KOPT-K1 (cell line): ENCODE measurements at regions not wholly inside any gene's neighbourhood (a gene's known extent, or its start where the extent isn't known, plus 50 kb on each side); places are given as distances from the start of the nearest gene placed in this dataset.

ENCODE experiments used
- H3K27ac ChIP-seq: fragments of 200-600 bp; sonication (generic); 2 replicates; pipeline ENCODE4 v1.5.1; 2016; ENCODE audit warnings: antibody characterized with exemption, mild to moderate bottlenecking, low read depth, low read length; ENCODE audit not compliant: poor library complexity, severe bottlenecking
- H3K36me3 ChIP-seq: fragments of 200-600 bp; sonication (generic); 2 replicates; pipeline ENCODE4 v1.5.1; 2017; ENCODE audit warnings: antibody characterized with exemption, mild to moderate bottlenecking, low read length, moderate library complexity; ENCODE audit not compliant: insufficient read depth
- H3K9me3 ChIP-seq: fragments of 200-600 bp; sonication (generic); 2 replicates; pipeline ENCODE4 v1.5.1; 2017; ENCODE audit warnings: antibody characterized with exemption, low read length, mild to moderate bottlenecking; ENCODE audit not compliant: insufficient read depth, poor library complexity, severe bottlenecking

- Histone ChIP-seq H3K9me3 (no peaks in the 10 kb centered on the region), H3K27ac (no peak overlapping the region), H3K36me3 (no peaks in the 10 kb centered on the region)
These were observed 301.8 kb downstream of the IRF8 start for GRCh38 chr16:86200722-86201121.

DNA sequence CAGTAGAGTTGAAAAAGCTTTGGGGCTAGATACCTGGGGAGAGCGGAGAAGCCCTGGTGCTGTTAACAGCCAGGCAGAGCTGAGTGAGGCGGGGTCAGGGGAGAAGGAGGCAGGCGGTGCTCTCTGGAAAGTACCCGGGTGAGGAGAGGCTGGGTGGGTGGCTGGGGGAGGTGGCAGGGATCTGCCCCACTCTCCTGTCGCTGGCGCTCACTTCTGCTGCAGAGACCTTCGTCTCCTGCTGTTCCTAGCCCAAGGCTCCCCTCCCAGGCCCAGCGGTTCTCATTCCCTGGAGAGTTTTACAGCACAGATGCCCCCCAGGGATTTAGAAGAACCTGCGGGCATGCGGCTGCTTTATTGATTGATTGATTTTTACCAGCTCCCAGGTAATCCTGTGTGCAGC lies 302.8 kb downstream of the IRF8 start:
- Histone ChIP-seq H3K36me3 (no peaks in the 10 kb centered on the region), H3K27ac (no peak overlapping the region), H3K9me3 (no peaks in the 10 kb centered on the region)

DNA sequence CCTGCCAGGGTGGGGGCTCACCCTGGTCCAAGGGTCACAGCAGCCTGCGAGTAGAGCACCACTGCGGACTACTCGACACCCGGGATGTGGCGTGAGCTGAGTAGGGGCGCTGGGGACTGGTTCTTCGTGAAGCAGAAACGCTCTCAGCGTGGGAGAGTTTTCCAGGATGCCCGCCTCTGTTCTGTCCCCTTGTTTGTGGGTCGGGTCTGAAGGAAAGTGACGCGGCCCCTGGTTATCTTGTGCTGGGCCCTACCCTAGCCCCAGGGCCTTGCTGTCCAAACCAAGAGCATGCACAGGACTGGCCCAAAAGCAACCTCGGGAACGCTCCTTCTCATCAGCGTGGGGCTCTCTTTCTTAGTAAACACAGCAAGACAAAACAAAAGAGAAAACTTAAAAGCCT lies 303.3 kb downstream of the IRF8 start:
- H3K36me3 ChIP-seq: no peaks in the 10 kb centered on the region
- no peak overlapping the region for H3K27ac ChIP-seq
- H3K9me3 ChIP-seq: no peaks in the 10 kb centered on the region

GRCh38 chr16:86202760-86203426 lies 303.9 kb downstream of the IRF8 start:
- H3K27ac ChIP-seq: no peak overlapping the region
- no peaks in the 10 kb centered on the region for H3K9me3 ChIP-seq
- H3K36me3 ChIP-seq: no peaks in the 10 kb centered on the region

DNA sequence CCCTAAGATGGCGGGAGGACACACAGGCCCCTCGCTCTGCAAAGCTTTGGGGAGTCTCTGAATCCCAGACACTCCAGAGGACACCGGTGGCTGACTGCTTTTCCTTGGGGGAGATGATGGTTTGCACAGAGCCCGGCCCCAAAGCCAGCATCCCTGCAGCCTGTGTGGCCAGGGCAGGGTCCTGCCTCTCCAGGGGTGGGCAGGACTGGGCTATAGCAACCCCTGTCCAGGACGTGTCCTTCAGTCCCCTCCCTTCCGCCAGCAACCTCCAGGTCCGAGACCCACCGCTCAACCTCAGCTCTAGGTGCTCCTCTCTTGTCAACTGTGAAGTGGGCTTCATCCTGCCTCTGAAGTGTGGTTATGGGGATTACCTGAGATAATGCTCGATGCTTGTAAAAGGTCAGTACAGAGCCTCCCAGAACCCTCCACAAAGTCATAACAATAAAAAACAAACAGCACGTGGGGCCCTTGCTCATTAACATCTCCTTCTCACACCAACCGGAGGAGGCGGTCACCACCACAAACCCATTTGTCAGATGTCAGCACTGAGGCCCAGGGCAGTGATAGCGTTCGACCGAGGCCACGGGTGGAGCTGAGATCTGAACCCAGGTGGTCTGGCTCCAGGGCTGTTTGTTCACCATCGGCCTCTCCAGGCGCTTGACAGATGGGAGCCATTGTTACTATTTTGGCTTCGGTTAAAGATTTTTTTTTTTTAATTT lies 304.8 kb downstream of the IRF8 start:
- Histone ChIP-seq H3K27ac (no peak overlapping the region), H3K36me3 (no peaks in the 10 kb centered on the region), H3K9me3 (no peaks in the 10 kb centered on the region)

GRCh38 chr16:86205521-86206245 lies 304.6 kb upstream of the FOXF1 start:
- Histone ChIP-seq H3K9me3 (peaks cover 4% of the 10 kb centered on the region), H3K36me3 (no peaks in the 10 kb centered on the region), H3K27ac (no peak overlapping the region)

DNA sequence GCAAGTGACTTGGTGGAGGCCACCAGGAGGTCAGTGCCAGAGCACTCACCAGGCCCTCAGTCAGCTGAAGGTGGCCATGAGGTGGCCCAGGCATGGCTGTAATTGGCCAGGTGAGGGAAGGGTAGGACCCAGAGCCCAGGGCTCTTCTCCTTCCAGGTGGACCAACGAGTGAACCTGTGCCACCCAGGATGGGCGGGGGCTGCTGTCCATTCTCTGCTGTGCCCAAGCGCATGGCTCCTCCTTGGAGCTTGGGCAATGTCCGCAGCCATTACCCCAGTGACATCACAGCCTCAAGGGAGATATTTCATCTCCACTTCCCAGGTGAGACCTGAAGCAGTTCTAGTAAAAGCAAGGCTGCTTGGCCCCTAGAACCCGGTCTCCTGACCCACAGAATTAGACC lies 303.0 kb upstream of the FOXF1 start:
- Histone ChIP-seq H3K36me3 (no peaks in the 10 kb centered on the region), H3K9me3 (peaks cover 13% of the 10 kb centered on the region), H3K27ac (no peak overlapping the region)

GRCh38 chr16:86209202-86209601 lies 301.1 kb upstream of the FOXF1 start:
- Histone ChIP-seq H3K9me3 (peaks cover 19% of the 10 kb centered on the region), H3K36me3 (no peaks in the 10 kb centered on the region)

DNA sequence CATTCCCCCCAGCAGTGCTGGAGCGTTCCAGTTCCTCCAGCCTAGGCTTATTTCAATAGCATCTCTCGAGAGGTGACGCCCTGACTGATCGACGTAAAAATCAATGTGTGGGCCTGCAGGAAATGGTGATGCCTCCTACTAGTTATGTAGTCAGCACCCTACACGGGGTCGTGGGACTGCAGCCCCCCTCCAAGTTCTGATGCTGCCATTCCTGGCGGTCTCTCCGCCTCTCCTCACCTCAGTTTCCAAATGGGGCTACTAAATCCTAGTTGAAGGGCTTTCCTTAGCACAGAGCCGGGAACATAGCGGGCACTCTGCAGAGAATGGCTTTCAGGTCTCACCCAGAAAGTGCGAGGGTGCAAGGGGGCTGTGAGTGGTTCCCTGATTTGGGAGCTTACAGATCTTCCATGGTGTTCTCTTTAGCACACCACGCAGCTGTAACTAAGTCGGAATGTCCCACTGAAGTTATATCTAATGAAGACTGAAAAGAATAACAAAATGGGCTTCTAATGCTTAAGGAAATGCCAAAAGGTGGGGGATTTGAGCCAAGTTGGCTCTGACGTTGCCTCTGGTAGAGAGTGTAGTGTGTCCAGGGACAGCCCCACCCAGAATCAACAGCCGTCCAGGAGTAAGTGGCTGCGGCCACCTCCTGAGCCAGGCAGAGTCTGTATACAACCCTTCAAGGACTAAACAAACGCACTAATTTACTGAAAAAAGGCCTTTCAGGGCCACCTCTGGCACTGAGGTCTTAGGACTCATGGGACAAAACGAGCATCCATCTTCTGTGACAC lies 299.7 kb upstream of the FOXF1 start:
- no peaks in the 10 kb centered on the region for H3K36me3 ChIP-seq
- no peak overlapping the region for H3K27ac ChIP-seq
- H3K9me3 ChIP-seq: peaks cover 19% of the 10 kb centered on the region

More at GRCh38 chr16:86209202-86209601, 301.1 kb upstream of the FOXF1 start:
- no peak overlapping the region for H3K27ac ChIP-seq

- H3K9me3 ChIP-seq: peaks cover 19% of the 10 kb centered on the region
- no peak overlapping the region for H3K27ac ChIP-seq
- no peaks in the 10 kb centered on the region for H3K36me3 ChIP-seq
These were observed 299.1 kb upstream of the FOXF1 start for GRCh38 chr16:86211265-86211664.

GRCh38 chr16:86211800-86212199 lies 298.5 kb upstream of the FOXF1 start:
- Histone ChIP-seq H3K27ac (no peak overlapping the region), H3K9me3 (peaks cover 19% of the 10 kb centered on the region), H3K36me3 (no peaks in the 10 kb centered on the region)

DNA sequence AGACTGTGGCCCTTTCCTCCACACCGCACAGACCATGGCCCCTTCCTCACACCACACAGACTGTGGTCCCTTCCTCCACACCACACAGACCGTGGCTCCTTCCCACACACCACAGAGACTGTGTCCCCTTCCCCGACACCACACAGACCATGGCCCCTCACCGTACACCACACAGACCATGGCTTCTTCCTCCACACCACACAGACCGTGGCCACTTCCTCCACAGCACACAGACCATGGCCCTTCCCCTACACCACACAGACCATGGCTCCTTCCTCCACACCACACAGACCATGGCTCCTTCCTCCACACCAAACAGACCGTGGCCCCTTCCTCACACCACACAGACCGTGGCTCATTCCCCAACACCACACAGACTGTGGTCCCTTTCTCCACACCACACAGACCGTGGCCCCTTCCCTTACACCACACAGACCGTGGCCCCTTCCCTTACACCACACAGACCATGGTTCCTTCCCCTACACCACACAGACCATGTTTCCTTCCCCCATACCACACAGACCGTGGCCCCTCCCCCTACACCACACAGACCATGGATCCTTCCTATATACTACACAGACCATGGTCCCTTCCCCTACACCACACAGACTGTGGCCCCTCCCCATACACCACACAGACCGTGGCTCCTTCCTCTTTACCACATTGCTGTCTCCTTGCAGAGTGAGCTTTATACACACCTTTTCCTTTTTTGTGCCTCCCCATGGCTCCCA lies 297.5 kb upstream of the FOXF1 start:
- Histone ChIP-seq H3K27ac (no peak overlapping the region), H3K36me3 (no peaks in the 10 kb centered on the region), H3K9me3 (peaks cover 19% of the 10 kb centered on the region)

- Histone ChIP-seq H3K9me3 (peaks cover 19% of the 10 kb centered on the region), H3K36me3 (no peaks in the 10 kb centered on the region), H3K27ac (no peak overlapping the region)
These were observed 296.7 kb upstream of the FOXF1 start for GRCh38 chr16:86213437-86214205.
